H1 (cell line): ENCODE measurements at regions not wholly inside any gene's neighbourhood (a gene's known extent, or its start where the extent isn't known, plus 50 kb on each side); places are given as distances from the start of the nearest gene placed in this dataset.

ENCODE experiments used
- CTCF ChIA-PET: fragments of 300-600 bp; sonication (Branson Sonifier 250); formaldehyde crosslinking; loops from one replicate; lab custom pipeline; 2021; ENCODE audit not compliant: partially characterized antibody; lab: Charles Lee
- POLR2A ChIA-PET: fragments of 300-600 bp; sonication (Branson Sonifier 250); formaldehyde crosslinking; loops from one replicate; lab custom pipeline; 2021; ENCODE audit warnings: inconsistent platforms; ENCODE audit not compliant: partially characterized antibody; lab: Charles Lee
- DNase-seq, 2 experiments: peaks; one replicate each; pipeline versions ENCODE4 v3.0.0 to v3.0.0-alpha.2; 2010 to 2022; ENCODE audit warnings: low spot score in 2 of 2, low read depth in 1 of 2, mixed read lengths in 1 of 2
- FAIRE-seq: peaks from 2 replicates; lab custom pipeline; 2011; peaks lifted over from hg19 to GRCh38; lab: Jason Lieb, UNC
- H2AFZ ChIP-seq: 2 replicates; pipeline ENCODE4 v1.8.1; 2012; ENCODE audit warnings: low read length, inconsistent platforms
- H2AK5ac ChIP-seq: 2 replicates; pipeline ENCODE4 v1.6.1; 2013; ENCODE audit warnings: low read depth, low read length
- H2BK120ac ChIP-seq: replicated peaks from 2 replicates; pipeline ENCODE3; 2013; ENCODE audit warnings: low read depth, low read length, inconsistent platforms
- H2BK12ac ChIP-seq: 2 replicates; pipeline ENCODE4 v1.6.1; 2013; ENCODE audit warnings: low read depth, low read length
- H2BK15ac ChIP-seq: 2 replicates; pipeline ENCODE4 v1.6.1; 2013; ENCODE audit warnings: low read length
- H2BK20ac ChIP-seq: 2 replicates; pipeline ENCODE4 v1.6.1; 2013; ENCODE audit warnings: low read length
- H2BK5ac ChIP-seq: 2 replicates; pipeline ENCODE4 v1.6.1; 2013; ENCODE audit warnings: low read depth, low read length
- H3K14ac ChIP-seq: 2 replicates; pipeline ENCODE4 v1.6.1; 2013; ENCODE audit warnings: inconsistent platforms; ENCODE audit not compliant: insufficient read length
- H3K18ac ChIP-seq: 2 replicates; pipeline ENCODE4 v1.6.1; 2013; ENCODE audit warnings: low read length; ENCODE audit errors: extremely low read depth
- H3K23ac ChIP-seq: 2 replicates; pipeline ENCODE4 v1.6.1; 2013; ENCODE audit warnings: inconsistent platforms; ENCODE audit not compliant: insufficient read length
- H3K23me2 ChIP-seq: 2 replicates; pipeline ENCODE4 v1.6.1; 2013; ENCODE audit warnings: low read depth, low read length
- H3K27ac ChIP-seq: 2 replicates; pipeline ENCODE4 v1.6.1; 2011; ENCODE audit warnings: low read depth, low read length, inconsistent platforms
- H3K27me3 ChIP-seq, 4 experiments: replicated peaks in 1 of 4; 1 replicate in 1 of 4; 2 replicates in 3 of 4; pipeline versions ENCODE4 v1.6.1 to v1.8.1; 2011 to 2013; ENCODE audit warnings: low read length in 3 of 4, mild to moderate bottlenecking in 3 of 4, inconsistent platforms in 2 of 4, mixed read lengths in 2 of 4, moderate library complexity in 1 of 4; ENCODE audit not compliant: control insufficient read depth in 3 of 4, insufficient read depth in 3 of 4; ENCODE audit errors: extremely low read depth in 1 of 4
- H3K36me3 ChIP-seq, 4 experiments: 2 replicates each; pipeline versions ENCODE4 v1.6.1 to v1.8.1; 2011 to 2013; ENCODE audit warnings: mild to moderate bottlenecking in 4 of 4, low read length in 3 of 4, moderate library complexity in 2 of 4, control low read depth in 1 of 4, inconsistent platforms in 1 of 4; ENCODE audit not compliant: insufficient read depth in 4 of 4, control insufficient read depth in 2 of 4
- H3K4ac ChIP-seq: replicated peaks from 2 replicates; pipeline ENCODE3; 2013; ENCODE audit warnings: low read length, low read depth, mixed read lengths, inconsistent platforms; ENCODE audit not compliant: insufficient read length
- H3K4me1 ChIP-seq, 4 experiments: replicated peaks in 1 of 4; 1 replicate in 1 of 4; 2 replicates in 3 of 4; pipeline versions ENCODE4 v1.6.1 to v1.8.1; 2011 to 2013; ENCODE audit warnings: low read length in 3 of 4, inconsistent platforms in 2 of 4, mixed read lengths in 1 of 4; ENCODE audit not compliant: insufficient read depth in 4 of 4, control insufficient read depth in 3 of 4
- H3K4me2 ChIP-seq, 2 experiments: 2 replicates each; pipeline versions ENCODE4 v1.6.1 to v1.8.1; 2011 to 2013; ENCODE audit warnings: low read depth in 2 of 2, low read length in 2 of 2, control low read depth in 1 of 2, inconsistent platforms in 1 of 2, mild to moderate bottlenecking in 1 of 2; ENCODE audit not compliant: insufficient read depth in 1 of 2
- H3K4me3 ChIP-seq, 4 experiments: fragments of 200-600, 300-600 bp in 1 of 4; sonication (generic), shearing (Covaris generic), sonication (Bioruptor Twin) in 1 of 4; 2 replicates each; pipeline versions ENCODE4 v1.5.1 to v1.8.1; 2011 to 2016; ENCODE audit warnings: low read length in 4 of 4, low read depth in 3 of 4, control low read depth in 2 of 4, inconsistent platforms in 2 of 4, mild to moderate bottlenecking in 2 of 4, mixed read lengths in 1 of 4, moderate library complexity in 1 of 4; ENCODE audit not compliant: insufficient read depth in 2 of 4; ENCODE audit errors: extremely low read depth in 1 of 4
- H3K56ac ChIP-seq: replicated peaks from 2 replicates; pipeline ENCODE3; 2013; ENCODE audit warnings: low read depth, mild to moderate bottlenecking, mixed read lengths, low read length, inconsistent platforms; ENCODE audit not compliant: insufficient read length
- H3K79me1 ChIP-seq: 2 replicates; pipeline ENCODE4 v1.6.1; 2013; ENCODE audit warnings: low read depth, low read length, control low read depth
- H3K79me2 ChIP-seq, 2 experiments: 2 replicates each; pipeline versions ENCODE4 v1.6.1 to v1.8.1; 2012 to 2013; ENCODE audit warnings: low read length in 2 of 2, mild to moderate bottlenecking in 2 of 2, inconsistent platforms in 1 of 2; ENCODE audit not compliant: insufficient read depth in 2 of 2, control insufficient read depth in 1 of 2
- H3K9ac ChIP-seq, 4 experiments: replicated peaks in 1 of 4; 1 replicate in 1 of 4; 2 replicates in 3 of 4; pipeline versions ENCODE4 v1.6.1 to v1.8.1; 2011 to 2013; ENCODE audit warnings: low read depth in 3 of 4, low read length in 3 of 4, control low read depth in 2 of 4, mild to moderate bottlenecking in 2 of 4, moderate library complexity in 2 of 4, inconsistent platforms in 1 of 4; ENCODE audit errors: extremely low read depth in 1 of 4
- H3K9me3 ChIP-seq, 2 experiments: 2 replicates each; pipeline versions ENCODE4 v1.6.1 to v1.8.1; 2012 to 2013; ENCODE audit warnings: mild to moderate bottlenecking in 2 of 2, moderate library complexity in 2 of 2, control low read depth in 1 of 2, inconsistent platforms in 1 of 2, low read depth in 1 of 2, low read length in 1 of 2, mixed read lengths in 1 of 2; ENCODE audit not compliant: insufficient read depth in 2 of 2
- H4K20me1 ChIP-seq, 2 experiments: replicated peaks in 1 of 2; 2 replicates each; pipeline versions ENCODE3 to v1.8.1; 2011 to 2013; ENCODE audit warnings: inconsistent platforms in 2 of 2, low read length in 2 of 2, mild to moderate bottlenecking in 1 of 2; ENCODE audit not compliant: insufficient read depth in 2 of 2, control insufficient read depth in 1 of 2
- H4K5ac ChIP-seq: 2 replicates; pipeline ENCODE4 v1.6.1; 2013; ENCODE audit warnings: low read length, low read depth, mixed read lengths, inconsistent platforms; ENCODE audit not compliant: insufficient read length
- H4K8ac ChIP-seq: 2 replicates; pipeline ENCODE4 v1.8.0; 2013; ENCODE audit warnings: mild to moderate bottlenecking, moderate library complexity, low read length, inconsistent platforms; ENCODE audit not compliant: insufficient read depth; ENCODE audit errors: extremely low read depth
- H4K91ac ChIP-seq: replicated peaks from 2 replicates; pipeline ENCODE3; 2013; ENCODE audit warnings: low read length, mixed read lengths, inconsistent platforms; ENCODE audit not compliant: insufficient read length
- BACH1 ChIP-seq: IDR thresholded peaks from 2 replicates; pipeline ENCODE4 v1.6.1; 2012; ENCODE audit warnings: low read length, improper control_type of control experiment
- CBX8 ChIP-seq: fragments of 300-800, 300-1000 bp; sonication (generic); IDR thresholded peaks from 2 replicates; pipeline ENCODE4 v1.7.1; 2016; ENCODE audit warnings: low read depth, low read length, borderline replicate concordance
- CHD1 ChIP-seq: IDR thresholded peaks from 2 replicates; pipeline ENCODE4 v1.6.1; 2012; ENCODE audit warnings: low read depth, low read length, improper control_type of control experiment
- FOSL1 ChIP-seq: IDR thresholded peaks from 2 replicates; pipeline ENCODE4 v1.6.1; 2011; ENCODE audit warnings: mild to moderate bottlenecking, low read depth, low read length, moderate library complexity; ENCODE audit not compliant: insufficient read depth
- HDAC6 ChIP-seq: IDR thresholded peaks from one replicate; pipeline ENCODE4 v1.7.1; 2012; ENCODE audit warnings: low read depth, mild to moderate bottlenecking, inconsistent platforms, low read length, moderate library complexity
- JUND ChIP-seq: IDR thresholded peaks from 2 replicates; pipeline ENCODE4 v1.6.1; 2011; ENCODE audit warnings: mild to moderate bottlenecking, improper control_type of control experiment, low read length
- MAFK ChIP-seq: IDR thresholded peaks from 2 replicates; pipeline ENCODE4 v1.6.1; 2012; ENCODE audit warnings: low read depth, mild to moderate bottlenecking, improper control_type of control experiment, low read length
- POLR2AphosphoS5 ChIP-seq: IDR thresholded peaks from 2 replicates; pipeline ENCODE4 v1.6.1; 2011; ENCODE audit warnings: low read depth, low read length
- SP1 ChIP-seq: IDR thresholded peaks from 2 replicates; pipeline ENCODE4 v1.6.1; 2011; ENCODE audit warnings: low read depth, low read length
- SP2 ChIP-seq: IDR thresholded peaks from 2 replicates; pipeline ENCODE4 v1.6.1; 2012; ENCODE audit warnings: mild to moderate bottlenecking, low read length, inconsistent platforms
- TAF7 ChIP-seq: optimal IDR thresholded peaks from 2 replicates; pipeline ENCODE3; 2011; ENCODE audit warnings: low read depth, mild to moderate bottlenecking, inconsistent platforms, low read length, moderate library complexity, borderline replicate concordance
- TBP ChIP-seq: IDR thresholded peaks from 2 replicates; pipeline ENCODE4 v1.6.1; 2011; ENCODE audit warnings: low read depth, low read length, improper control_type of control experiment
- WGBS, 2 experiments: shearing (Covaris generic) in 1 of 2; methylation state at CpG; one replicate each; pipeline versions ENCODE4 v1.1.6 to v1.1.7; 2013 to 2015; ENCODE audit warnings: low lambda C conversion rate in 2 of 2, mixed read lengths in 2 of 2, inconsistent platforms in 1 of 2, low coverage in 1 of 2, missing lambda C conversion rate in 1 of 2; ENCODE audit not compliant: insufficient replicate concordance in 2 of 2, insufficient coverage in 1 of 2, insufficient read length in 1 of 2; ENCODE audit errors: extremely low coverage in 1 of 2, missing lambda C conversion rate in 1 of 2; 5-methylcytosine and 5-hydroxymethylcytosine counted together
- TF ChIP-seq, protein P1 (sequence below): IDR thresholded peaks from 2 replicates; pipeline ENCODE4 v1.6.1; 2011; ENCODE audit warnings: low read length, improper control_type of control experiment

GRCh38 chr3:145817870-145818483 lies 343.0 kb downstream of the PLOD2 start:
- Histone ChIP-seq H3K4ac (no peak overlapping the region), H3K14ac (no peak overlapping the region), H4K91ac (no peak overlapping the region), H3K27me3 (no peaks in the 10 kb centered on the region), H3K4me1 (peaks cover 0 to 4% (median 2%) of the 10 kb centered on the region in 4 experiments; a peak in 4 of 7 replicates), H3K4me2 (no peak overlapping the region), H3K18ac (no peak overlapping the region), H2AK5ac (no peak overlapping the region), H4K20me1 (no peaks in the 10 kb centered on the region), H4K8ac (no peak overlapping the region), H2BK12ac (0 out of 2 replicates have a peak overlapping the region, but pooled peaks have one; percentile 56), H3K23ac (no peak overlapping the region), H2BK15ac (no peak overlapping the region), H3K23me2 (no peaks in the 10 kb centered on the region), H3K79me1 (no peaks in the 10 kb centered on the region), H3K56ac (no peak overlapping the region), H3K4me3 (no peak overlapping the region), H2BK5ac (peak overlapping the region; percentile 2; the same call in 1 of the 2 replicates), H2BK20ac (no peak overlapping the region), H4K5ac (no peak overlapping the region), H3K79me2 (no peaks in the 10 kb centered on the region), H3K9ac (peak overlapping the region in 1 of 4 experiments; percentile 12; a peak in 1 of 7 replicates), H3K27ac (no peak overlapping the region), H2AFZ (peak overlapping the region; percentile 67; the same call in 1 of the 2 replicates), H3K9me3 (no peaks in the 10 kb centered on the region), H2BK120ac (peak overlapping the region; percentile 61), H3K36me3 (no peaks in the 10 kb centered on the region)
- ChIA-PET POLR2A (no interaction called here), CTCF (interaction anchor here (0.6 kb wide), 1 partner anchor 1177 kb away, joined by 3 read pairs; no protein-coding TSS in a partner anchor)
- no peak for DNase-seq
- no peak for FAIRE-seq
- 78 to 100% methylated on average over 1 to 4 of the region's 4 CpGs for WGBS, 2 experiments
- no peak for TF ChIP-seq BACH1
- TF ChIP-seq TBP = no peak
- TF ChIP-seq SP2 = no peak
- TF ChIP-seq MAFK = no peak
- TF ChIP-seq SP1 = no peak
- no peak for TF ChIP-seq CHD1
- TF ChIP-seq, protein P1, sequence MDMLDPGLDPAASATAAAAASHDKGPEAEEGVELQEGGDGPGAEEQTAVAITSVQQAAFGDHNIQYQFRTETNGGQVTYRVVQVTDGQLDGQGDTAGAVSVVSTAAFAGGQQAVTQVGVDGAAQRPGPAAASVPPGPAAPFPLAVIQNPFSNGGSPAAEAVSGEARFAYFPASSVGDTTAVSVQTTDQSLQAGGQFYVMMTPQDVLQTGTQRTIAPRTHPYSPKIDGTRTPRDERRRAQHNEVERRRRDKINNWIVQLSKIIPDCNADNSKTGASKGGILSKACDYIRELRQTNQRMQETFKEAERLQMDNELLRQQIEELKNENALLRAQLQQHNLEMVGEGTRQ = no peak
- no peak for TF ChIP-seq FOSL1
- no peak for TF ChIP-seq JUND
- no peak for TF ChIP-seq CBX8
- no peak for TF ChIP-seq POLR2AphosphoS5
- no peak for TF ChIP-seq TAF7
- no peak for TF ChIP-seq HDAC6
